Hypothalamus (tissue), 51 donors: ENCODE measurements at regions not wholly inside any gene's neighbourhood (a gene's known extent, or its start where the extent isn't known, plus 50 kb on each side); places are given as distances from the start of the nearest gene placed in this dataset.
A peak's percentile ranks its signal among the peaks of the same experiment; 100 is the strongest.
"Not testable (repeated sequence)": the region's sequence is repeated elsewhere in the genome, so short reads cannot be mapped to it uniquely, and the experiment has no call there.

Source experiments
- DNase-seq, 51 donors: peaks; one replicate each; lab custom pipeline; 2025; lab: John Stamatoyannopoulos, UW

DNA sequence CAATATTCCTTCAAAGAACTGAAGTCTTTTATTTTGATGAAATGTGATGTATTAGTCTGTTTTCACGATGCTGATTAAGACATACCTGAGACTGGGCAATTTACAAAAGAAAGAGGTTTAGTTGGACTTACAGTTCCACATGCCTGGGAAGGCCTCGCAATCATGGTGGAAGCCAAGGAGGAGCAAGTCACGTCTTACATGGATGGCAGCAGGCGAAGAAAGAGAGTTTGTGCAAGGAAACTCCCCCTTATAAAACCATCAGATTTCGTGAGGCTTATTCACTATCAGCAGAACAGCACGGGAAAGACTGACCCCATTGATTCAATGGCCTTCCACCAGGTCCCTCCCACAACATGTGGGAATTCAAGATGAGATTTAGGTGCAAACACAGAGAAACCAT is 750.3 kb upstream of the KCND2 start:
- no peak for DNase-seq

DNA sequence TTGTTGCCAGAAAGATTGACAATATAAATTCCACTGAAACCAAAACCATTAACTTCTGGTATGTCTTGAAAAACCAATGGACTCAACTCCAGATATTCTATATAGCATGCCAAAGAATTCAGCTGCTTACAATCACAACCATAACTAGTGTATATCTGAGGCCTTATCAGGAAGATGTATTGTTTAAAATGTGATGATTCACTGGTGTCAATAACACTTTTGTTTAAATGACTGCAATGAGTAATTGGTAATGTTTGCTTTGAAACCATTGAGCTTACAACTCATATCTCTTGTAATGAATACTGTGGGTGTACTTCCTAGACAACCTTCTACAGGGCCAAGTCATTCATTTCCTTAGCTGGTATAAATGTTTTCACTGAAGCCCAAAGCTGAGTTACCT is 727.9 kb upstream of the KCND2 start:
- DNase-seq = no peak

DNA sequence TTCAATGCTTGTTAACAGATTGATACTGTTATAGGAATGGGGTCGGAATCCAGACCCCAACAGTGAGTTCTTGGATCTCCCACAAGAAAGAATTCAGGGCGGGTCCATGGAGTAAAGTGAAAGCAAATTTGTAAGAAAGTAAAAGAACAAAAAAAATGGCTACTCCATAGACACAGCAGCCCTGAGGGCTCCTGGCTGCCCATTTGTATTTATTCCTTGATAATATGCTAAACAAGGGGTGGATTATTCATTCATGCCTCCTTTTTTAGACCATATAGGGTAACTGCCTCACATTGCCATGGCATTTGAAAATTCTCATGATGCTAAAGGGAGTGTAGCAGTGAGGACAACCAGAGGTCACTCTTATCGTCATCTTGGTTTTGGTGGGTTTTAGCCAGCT is 717.2 kb upstream of the KCND2 start:
- DNase-seq = no peak

DNA sequence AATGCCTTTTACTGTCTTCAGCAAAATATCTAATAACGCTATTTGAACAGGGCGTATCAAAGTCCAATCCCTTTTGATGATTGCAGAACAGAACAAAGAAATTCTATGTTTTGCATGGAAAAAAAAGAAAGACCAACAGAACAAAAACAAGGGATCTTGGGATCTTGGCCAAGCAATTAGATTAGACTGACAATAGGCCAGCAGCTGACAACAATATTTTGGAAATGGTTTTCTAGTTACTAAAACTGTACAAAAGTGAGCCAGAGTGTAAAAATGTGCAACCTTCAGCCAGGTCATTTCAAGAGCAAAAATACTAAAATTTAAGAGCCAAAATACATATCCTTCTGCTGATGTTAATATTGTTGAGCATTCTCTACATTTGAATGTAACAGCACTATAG is 716.5 kb upstream of the KCND2 start:
- DNase-seq = no peak

DNA sequence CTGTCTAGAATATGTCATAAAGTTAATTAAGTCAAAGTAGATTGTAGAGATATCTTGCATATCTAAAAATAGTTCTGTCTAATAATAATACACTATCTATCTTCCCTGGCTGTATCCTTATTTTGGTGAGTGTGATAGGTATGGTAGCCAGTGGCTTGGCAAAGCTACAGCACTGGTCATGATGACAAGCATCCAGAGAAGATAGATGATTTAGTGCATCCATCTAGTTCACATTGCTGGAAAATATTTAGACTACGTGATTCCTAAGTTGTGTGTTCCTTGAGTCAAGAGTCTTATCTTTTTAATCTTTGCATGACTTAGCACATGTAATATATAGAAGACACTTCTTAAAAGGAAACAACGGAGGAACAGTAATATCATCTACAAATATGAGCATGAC is 711.2 kb upstream of the KCND2 start:
- no peak for DNase-seq

DNA sequence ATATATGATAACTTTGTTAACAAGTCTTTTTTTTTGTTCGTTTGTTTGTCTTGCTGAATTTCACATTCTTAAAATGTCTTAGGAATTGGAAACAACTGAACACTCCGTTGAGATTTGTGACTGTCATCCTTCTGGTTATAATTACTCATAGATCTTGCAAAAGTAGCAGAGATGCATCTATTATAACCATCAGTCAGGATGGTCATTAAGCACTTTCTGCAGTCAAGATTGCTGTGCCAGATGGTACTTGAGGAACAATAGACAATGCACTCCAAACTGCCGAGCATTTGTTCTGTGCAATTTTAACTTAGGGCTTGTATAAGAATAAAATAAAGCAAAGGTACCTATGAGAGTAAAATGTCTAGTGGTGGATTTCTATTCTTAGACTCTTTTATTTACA is 710.1 kb upstream of the KCND2 start:
- DNase-seq = no peak

DNA sequence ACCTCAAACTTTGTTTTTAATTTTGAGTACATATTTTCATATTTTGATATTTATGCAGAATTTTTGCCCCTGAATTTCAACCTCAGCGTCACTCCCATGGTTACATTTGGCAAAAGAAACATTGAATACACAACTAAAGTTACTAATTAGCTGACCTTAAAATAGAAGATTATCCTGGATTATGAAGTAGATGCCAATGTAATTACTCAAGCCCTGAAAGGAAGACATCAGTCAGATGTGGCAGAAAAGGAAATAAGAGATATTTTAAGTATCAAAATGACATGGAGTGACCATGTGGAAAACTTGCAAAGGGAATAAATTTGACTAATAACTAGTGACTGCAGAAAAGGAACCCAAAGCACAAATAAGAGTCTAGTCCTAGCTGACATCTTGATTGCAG is 701.3 kb upstream of the KCND2 start:
- no peak for DNase-seq

DNA sequence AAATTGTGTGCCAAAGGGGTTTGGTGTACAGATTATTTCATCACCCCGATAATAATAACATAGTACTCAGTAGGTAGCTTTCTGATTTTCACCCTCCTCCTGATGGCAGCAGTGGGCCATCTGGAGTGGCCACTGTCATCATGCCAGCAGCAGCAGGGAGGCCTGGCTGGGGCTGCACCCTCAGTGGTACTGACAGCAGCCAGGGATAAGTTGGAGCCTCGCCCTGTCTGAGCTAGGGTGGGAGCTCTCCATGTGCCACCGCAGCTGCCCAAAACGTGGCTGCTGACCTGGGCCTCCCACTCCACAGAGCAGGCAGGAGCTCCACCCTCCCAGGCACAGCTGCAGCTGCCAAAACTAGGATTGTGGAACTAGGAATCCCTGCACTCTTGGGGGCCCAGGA is 700.8 kb upstream of the KCND2 start:
- DNase-seq = peak in 21 of 51 donors; percentile 0 to 53 (median 10)

DNA sequence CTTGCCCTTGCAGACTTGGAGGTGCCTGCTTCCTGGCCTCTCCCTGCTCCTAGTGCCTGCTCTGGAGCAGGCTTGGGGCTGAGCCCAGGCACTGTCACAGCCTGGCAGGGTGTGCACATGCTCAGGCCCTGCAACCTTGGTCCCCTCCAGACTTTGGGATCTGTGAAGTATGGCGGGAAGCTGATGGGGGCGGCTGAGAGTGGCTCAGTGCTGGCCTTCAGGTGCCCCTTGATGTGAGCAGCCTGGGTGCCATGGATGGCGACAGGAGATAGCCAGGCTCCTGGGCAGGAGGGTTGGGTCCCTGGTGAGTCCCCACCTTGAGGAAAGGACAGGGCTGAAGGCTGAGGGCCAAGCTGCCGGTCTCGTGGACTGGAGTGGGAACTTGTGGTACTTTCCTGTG is 700.4 kb upstream of the KCND2 start:
- no peak for DNase-seq

DNA sequence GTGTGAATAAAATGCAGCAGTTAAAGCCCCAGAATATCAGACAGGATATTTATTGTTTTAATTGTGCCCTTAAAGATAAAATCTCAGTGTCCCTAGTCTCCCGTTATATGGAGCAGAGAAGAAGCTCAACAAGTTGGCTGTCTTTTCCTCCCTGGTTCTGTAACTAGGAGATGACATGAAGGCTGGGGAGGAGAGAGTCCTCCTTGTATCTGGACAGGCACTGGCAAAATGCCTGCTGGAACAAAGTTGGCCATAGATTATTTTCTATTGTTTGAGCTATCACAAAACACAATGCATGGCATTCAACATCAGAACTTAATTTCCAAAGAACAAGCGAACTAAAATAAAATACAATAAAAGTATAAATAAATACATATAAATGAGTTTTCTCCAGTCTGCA is 694.9 kb upstream of the KCND2 start:
- DNase-seq = peak in 8 of 51 donors; percentile 1 to 23 (median 8)

DNA sequence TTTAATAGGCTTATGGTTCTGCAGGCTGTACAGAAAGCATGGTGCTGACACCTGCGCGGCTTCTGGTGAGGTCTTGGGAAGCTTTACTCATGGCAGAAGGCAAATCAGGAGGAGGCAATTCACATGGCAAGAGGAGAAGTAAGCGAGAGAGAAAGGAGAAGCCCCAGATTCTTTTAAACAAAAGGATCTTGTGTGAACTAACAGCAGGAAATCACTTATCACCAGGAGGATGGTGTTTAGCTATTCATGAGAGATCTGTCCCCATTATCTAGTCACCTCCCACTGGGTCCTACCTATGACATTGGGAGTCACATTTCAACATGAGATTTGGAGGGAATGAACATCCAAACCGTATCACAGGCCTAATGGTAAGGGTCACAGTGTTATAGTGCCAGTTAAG is 678.0 kb upstream of the KCND2 start:
- no peak for DNase-seq

DNA sequence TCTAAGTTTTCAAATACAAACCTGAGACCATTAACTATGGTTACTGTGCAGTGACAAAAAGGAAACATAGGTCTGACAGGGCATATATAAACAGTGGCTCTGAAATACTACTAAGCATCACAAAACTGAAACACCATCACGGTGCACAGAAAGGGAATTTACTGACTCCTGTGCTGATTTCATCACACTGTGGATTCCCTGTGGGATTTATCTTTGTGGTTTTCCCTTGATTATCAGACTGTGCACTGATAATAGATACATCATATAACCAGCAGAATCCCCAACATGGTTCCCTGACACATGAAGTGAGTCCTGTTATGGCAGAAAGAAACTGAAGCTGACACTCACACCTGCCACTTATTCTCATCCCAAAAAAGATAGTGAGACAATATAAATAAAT is 676.3 kb upstream of the KCND2 start:
- DNase-seq = no peak

DNA sequence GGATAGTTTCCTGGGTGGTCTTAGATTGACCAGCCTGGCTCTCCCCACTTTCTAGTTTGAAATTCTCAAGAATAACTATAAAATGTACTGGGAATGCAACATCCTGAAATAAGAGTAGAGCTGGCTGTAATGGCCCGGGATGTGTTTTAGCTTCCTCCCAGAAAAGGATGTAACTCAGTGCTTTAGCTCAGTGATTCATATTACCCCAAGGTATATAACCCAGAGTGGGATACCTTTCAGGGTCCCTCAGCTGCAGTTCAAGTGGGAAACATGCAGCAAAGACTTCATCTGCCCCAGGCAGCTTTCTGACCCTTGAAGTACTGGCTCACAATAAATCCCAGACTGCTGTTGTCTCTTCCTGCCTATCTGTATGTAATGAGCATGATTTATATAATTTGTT is 666.7 kb upstream of the KCND2 start:
- DNase-seq = no peak

DNA sequence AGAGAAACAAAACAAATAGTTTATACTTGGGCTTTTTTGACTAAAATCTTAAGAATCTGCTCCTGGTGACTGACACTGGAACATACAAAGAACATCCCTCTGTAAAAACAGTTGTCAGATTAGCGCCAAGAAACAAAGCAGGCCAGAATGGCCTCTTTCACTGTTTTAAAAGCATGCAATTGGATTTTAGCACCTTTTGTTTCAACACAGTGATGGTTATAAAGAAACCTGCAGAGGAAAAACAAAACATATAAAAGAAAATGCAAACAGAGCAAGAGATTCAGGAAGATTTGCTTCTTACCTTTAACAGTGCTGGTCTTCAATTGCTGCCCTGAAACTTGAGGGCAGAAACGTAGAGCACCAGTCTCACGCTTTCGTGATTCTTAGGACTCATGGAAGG is 652.2 kb upstream of the KCND2 start:
- DNase-seq = no peak

DNA sequence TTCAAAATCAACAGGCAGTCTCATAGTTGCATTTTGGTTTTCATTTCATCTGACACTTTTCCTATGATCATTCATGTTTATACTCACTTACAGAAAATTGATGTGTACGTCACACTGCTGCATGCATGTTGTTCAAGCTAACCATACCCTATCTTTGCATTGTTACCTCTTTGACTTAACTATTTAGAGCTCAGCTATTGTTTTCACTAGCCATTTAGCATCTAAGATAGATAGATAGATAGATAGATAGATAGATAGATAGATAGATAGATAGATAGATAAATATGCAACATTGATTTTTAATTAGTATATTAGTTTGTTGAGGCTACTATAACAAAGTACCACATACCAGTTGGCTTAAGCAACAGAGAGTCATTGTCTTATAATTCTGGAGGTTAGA is 649.5 kb upstream of the KCND2 start:
- DNase-seq = no peak

DNA sequence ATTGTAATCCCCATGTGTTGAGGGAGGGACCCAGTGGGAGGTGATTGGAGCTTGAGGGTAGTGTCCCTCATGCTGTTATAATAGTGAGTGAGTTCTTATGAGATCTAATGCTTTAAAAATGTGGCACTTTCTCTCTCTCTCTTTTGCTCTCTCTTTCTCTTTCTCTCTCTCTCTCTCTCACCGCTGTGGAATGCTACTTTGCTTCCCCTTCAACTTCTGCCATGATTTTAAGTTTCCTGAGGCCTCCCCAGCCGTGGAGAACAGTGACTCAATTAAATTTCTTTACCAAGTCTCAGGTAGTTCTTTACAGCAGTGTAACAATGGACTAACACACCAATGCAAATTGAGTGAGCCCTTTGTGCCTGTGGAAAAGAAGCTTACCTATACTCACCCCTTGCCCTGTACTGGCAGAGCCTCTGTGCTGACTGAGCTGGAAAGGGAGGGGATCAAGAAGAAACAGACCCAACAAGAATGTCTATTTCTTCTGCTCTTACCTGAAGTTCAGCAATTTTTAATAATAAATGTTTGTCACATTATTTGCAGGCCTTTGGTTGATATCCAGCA is 642.5 kb upstream of the KCND2 start:
- DNase-seq = no peak

DNA sequence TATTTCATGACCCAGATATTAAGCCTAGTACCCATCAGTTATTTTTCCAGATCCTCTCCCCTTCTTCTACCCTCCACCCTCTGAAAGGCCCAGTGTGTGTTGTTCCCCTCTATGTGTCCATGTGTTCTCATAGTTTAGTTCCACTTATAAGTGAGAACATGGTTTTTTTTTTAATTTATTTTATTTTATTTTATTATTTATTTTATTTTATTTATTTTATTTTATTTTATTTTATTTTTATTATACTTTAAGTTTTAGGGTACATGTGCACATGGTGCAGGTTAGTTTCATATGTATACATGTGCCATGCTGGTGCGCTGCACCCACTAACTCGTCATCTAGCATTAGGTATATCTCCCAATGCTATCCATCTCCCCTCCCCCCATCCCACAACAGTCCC is 639.2 kb upstream of the KCND2 start:
- DNase-seq = not testable (repeated sequence)

DNA sequence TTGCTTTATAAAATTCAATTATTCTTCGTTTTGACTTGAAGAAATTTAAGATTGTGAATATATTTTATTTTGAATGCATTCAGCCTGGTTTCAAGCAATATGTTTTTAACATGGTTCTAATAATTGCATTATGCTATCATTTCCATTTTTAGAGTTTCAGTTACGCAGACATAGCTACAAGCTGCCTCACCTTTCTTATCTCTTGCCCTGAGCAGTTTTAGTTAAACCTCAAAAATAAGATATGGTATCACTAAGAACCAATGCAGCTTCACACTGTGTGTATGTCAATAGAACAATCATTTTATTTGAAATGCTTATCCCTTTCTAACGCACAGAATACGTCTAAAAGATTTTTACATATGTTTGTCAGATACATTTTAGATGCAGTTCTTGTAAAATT is 632.6 kb upstream of the KCND2 start:
- no peak for DNase-seq

DNA sequence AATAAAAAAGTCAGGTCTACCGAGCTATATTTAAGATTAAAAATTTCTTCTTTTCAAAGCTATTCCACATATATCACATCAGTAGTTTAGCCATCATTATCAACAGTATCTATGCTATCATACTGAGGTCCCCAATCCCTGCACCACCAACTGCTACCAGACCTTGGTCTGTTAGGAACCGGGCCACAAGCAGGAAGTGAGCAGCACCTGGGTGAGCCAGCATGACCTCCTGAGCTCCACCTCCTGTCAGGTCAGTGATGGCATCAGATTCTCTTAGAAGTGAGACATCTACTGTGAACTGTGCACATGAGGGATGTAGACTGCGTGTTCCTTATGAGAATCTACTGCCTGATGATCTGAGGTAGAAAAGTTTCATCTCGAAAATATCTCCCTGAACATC is 632.1 kb upstream of the KCND2 start:
- no peak for DNase-seq

DNA sequence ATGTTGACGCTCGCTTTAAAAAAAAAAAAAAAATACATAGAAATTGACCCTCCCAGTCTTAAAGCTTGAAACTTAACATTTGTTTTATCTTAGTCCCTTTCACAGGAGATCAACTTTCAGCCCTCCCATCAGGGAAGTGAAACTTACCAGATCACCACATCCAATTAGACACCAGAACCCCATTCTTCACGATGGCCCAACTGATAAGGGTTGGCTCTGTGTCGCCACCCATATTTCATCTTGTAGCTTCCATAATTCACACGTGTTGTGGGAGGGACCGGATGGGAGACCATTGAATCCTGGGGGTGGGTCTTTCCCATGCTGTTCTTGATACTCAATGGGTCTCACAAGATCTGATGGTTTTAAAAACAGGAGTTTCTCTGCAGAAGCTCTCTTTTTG is 629.4 kb upstream of the KCND2 start:
- DNase-seq = no peak

DNA sequence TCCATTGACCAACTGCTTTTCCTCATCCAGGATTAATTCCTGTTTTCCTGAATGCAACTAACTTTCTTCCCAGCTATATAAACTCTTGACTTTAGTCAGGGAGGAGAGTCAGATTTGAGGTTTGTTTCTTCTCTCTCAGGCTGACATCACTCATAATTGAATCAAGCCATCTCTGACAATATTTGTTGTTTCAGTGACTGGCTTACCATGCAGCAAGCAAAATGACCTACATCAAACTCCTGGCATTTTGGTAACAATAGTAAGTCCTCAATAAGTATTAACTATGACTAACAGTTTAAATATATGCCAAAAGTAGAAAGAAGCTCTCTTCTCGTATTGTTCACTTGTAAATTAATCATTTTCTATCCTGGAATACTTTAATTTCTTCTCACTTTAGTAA is 625.7 kb upstream of the KCND2 start:
- DNase-seq = no peak

DNA sequence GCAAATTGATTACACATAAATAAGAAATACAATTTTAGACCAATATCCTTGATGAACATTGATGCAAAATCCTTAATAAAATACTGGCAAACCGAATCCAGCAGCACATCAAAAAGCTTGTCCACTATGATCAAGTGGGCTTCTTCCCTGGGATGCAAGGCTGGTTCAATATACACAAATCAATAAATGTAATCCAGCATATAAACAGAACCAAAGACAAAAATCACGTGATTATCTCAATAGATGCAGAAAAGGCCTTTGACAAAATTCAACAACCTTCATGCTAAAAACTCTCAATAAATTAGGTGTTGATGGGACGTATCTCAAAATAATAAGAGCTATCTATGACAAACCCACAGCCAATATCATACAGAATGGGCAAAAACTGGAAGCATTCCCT is 624.2 kb upstream of the KCND2 start:
- DNase-seq = not testable (repeated sequence)

DNA sequence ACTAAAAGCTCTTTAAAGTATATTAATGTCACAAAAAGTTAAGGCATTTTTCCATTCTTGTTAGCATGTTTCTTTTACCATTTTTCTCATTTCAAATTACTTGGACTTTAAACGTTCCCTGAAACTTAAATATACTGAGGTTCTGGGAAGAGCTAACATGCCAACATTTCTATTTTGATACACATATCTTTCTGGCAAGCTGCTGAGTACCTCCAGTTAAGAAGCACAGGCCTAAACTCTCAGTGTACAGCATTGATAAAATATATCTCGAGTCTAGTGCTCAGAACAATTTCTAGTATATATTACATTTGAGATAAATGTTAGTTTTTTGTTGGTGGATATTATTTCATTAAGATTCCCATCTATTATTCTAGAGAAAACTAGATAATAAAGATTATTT is 612.9 kb upstream of the KCND2 start:
- DNase-seq = no peak

DNA sequence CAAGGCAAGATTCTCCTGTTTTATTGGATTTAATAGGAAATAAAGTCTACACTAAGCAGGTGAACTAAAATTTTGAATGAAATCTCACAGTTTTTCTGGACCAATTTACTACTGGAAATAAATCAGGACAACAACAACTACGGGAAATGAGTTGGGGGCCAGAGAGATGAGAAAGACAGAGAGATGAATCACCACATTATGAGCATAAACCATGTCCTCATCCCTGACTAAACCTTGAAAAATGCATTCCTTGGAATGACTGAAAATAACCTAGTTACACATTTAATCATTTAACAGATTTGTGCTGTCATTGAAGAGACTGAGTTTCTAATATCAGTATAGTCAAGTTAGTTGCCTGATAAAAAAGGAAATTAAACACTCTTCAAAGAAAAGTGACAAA is 608.4 kb upstream of the KCND2 start:
- DNase-seq = no peak
